GM12874 (cell line): ENCODE measurements at regions not wholly inside any gene's neighbourhood (a gene's known extent, or its start where the extent isn't known, plus 50 kb on each side); places are given as distances from the start of the nearest gene placed in this dataset.

Source experiments
- CTCF ChIP-seq: IDR thresholded peaks from 2 replicates; pipeline ENCODE4 v1.5.1; 2011; ENCODE audit warnings: low read depth, mild to moderate bottlenecking, control low read depth, low read length, moderate library complexity; ENCODE audit not compliant: insufficient read depth

- TF ChIP-seq CTCF, result no peak
Measured at GRCh38 chr5:125584140-125584520, 837.7 kb upstream of the ZNF608 start.

GRCh38 chr5:125587631-125588030, 835.6 kb upstream of the GRAMD2B start:
- TF ChIP-seq CTCF, result no peak

- no peak for TF ChIP-seq CTCF
Measured at GRCh38 chr5:125592856-125593255, 830.4 kb upstream of the GRAMD2B start.

GRCh38 chr5:125595095-125595494, 828.1 kb upstream of the GRAMD2B start:
- TF ChIP-seq CTCF, result no peak

GRCh38 chr5:125595845-125596244, 827.4 kb upstream of the GRAMD2B start:
- TF ChIP-seq CTCF, result no peak

- TF ChIP-seq CTCF, result no peak
Measured at GRCh38 chr5:125597338-125597737, 825.9 kb upstream of the GRAMD2B start.

GRCh38 chr5:125600559-125600958, 822.6 kb upstream of the GRAMD2B start:
- no peak for TF ChIP-seq CTCF

- TF ChIP-seq CTCF, result no peak
Measured at GRCh38 chr5:125602184-125602583, 821.0 kb upstream of the GRAMD2B start.
